C4-2B (cell line): ENCODE measurements at regions not wholly inside any gene's neighbourhood (a gene's known extent, or its start where the extent isn't known, plus 50 kb on each side); places are given as distances from the start of the nearest gene placed in this dataset.

Experiments used
- CTCF ChIP-seq: fragments of 450-650 bp; conservative IDR thresholded peaks from 2 replicates; pipeline ENCODE4 v1.5.1; 2017; ENCODE audit warnings: mild to moderate bottlenecking
- ZFX ChIP-seq: fragments of 450-650 bp; IDR thresholded peaks from 2 replicates; pipeline ENCODE4 v1.6.1; 2017

- TF ChIP-seq CTCF, result no peak
- TF ChIP-seq ZFX, result no peak
Measured at GRCh38 chr1:217021400-217021799, 298.2 kb upstream of the ESRRG start.
